Stimulated activated CD4-positive, alpha-beta T cell treated with anti-CD3 and anti-CD28 coated beads, Interleukin-2, amount 100 ng/mL, for 4 hours (primary cell): ENCODE measurements at regions not wholly inside any gene's neighbourhood (a gene's known extent, or its start where the extent isn't known, plus 50 kb on each side); places are given as distances from the start of the nearest gene placed in this dataset.

Experiments used
- DNase-seq: peaks from one replicate; pipeline ENCODE4 v3.0.0-alpha.2; 2020; ENCODE audit warnings: low read depth

- no peak for DNase-seq
Observed at GRCh38 chr6:109315341-109316110, 66.7 kb downstream of the CD164 start.

GRCh38 chr6:109314313-109314712 is 68.0 kb downstream of the CD164 start:
- no peak for DNase-seq

GRCh38 chr6:109313139-109313538 is 69.1 kb downstream of the CD164 start:
- DNase-seq, result no peak

GRCh38 chr6:109311471-109311870 is 70.8 kb downstream of the CD164 start:
- no peak for DNase-seq

GRCh38 chr6:109309917-109310316 is 72.3 kb downstream of the CD164 start:
- DNase-seq, result no peak

GRCh38 chr6:109308018-109308492 is 74.2 kb downstream of the CD164 start:
- peak; percentile 0 for DNase-seq

GRCh38 chr6:109306733-109307132 is 75.5 kb downstream of the CD164 start:
- no peak for DNase-seq

GRCh38 chr6:109305028-109305427 is 77.2 kb downstream of the CD164 start:
- no peak for DNase-seq

GRCh38 chr6:109304284-109305015 is 77.8 kb downstream of the CD164 start:
- no peak for DNase-seq

GRCh38 chr6:109303640-109304283 is 78.5 kb downstream of the CD164 start:
- DNase-seq, result no peak

- no peak for DNase-seq
Observed at GRCh38 chr6:109303164-109303563, 79.1 kb downstream of the CD164 start.

- DNase-seq, result no peak
Observed at GRCh38 chr6:109302176-109302575, 80.1 kb downstream of the CD164 start.

- DNase-seq, result no peak
Observed at GRCh38 chr6:109301418-109301817, 80.8 kb downstream of the CD164 start.

GRCh38 chr6:109300874-109301273 is 81.4 kb downstream of the CD164 start:
- no peak for DNase-seq

GRCh38 chr6:109299776-109300564 is 82.3 kb downstream of the CD164 start:
- no peak for DNase-seq

- DNase-seq, result no peak
Observed at GRCh38 chr6:109299265-109299607, 83.0 kb downstream of the CD164 start.

GRCh38 chr6:109298605-109299264 is 83.5 kb downstream of the CD164 start:
- no peak for DNase-seq

- DNase-seq, result no peak
Observed at GRCh38 chr6:109297406-109298110, 84.7 kb downstream of the CD164 start.

- DNase-seq, result no peak
Observed at GRCh38 chr6:109296971-109297372, 85.3 kb downstream of the CD164 start.

GRCh38 chr6:109296452-109296851 is 85.8 kb downstream of the CD164 start:
- no peak for DNase-seq

- DNase-seq, result no peak
Observed at GRCh38 chr6:109295774-109296156, 86.5 kb downstream of the CD164 start.
